Stomach (tissue), 8 donors: ENCODE measurements at regions not wholly inside any gene's neighbourhood (a gene's known extent, or its start where the extent isn't known, plus 50 kb on each side); places are given as distances from the start of the nearest gene placed in this dataset.
"Not testable (repeated sequence)": the region's sequence is repeated elsewhere in the genome, so short reads cannot be mapped to it uniquely, and the experiment has no call there.

ENCODE experiments used
- DNase-seq, 2 donors: peaks; one replicate each; pipeline versions ENCODE4 v3.0.0 to v3.0.0-alpha.2; 2013 to 2019
- H3K27ac ChIP-seq, 5 donors: fragments of 200-600 bp in 4 of 5; sonication (generic) in 4 of 5; one replicate each; pipeline ENCODE4 v1.5.1; 2013 to 2019; ENCODE audit warnings: mild to moderate bottlenecking in 1 of 5, moderate library complexity in 1 of 5
- H3K27me3 ChIP-seq, 3 donors: fragments of 200-600 bp; sonication (generic); one replicate each; pipeline ENCODE4 v1.5.1; 2017 to 2019; ENCODE audit warnings: mixed run types in 1 of 3
- H3K36me3 ChIP-seq, 4 donors: fragments of 200-600 bp; sonication (generic); 1 replicate in 3 of 4; 2 replicates in 1 of 4; pipeline ENCODE4 v1.5.1; 2016 to 2019
- H3K4me1 ChIP-seq, 4 donors: fragments of 200-600 bp; sonication (generic); one replicate each; pipeline ENCODE4 v1.5.1; 2016 to 2019
- H3K4me3 ChIP-seq, 4 donors: fragments of 200-600 bp; sonication (generic) in 3 of 4; one replicate each; pipeline ENCODE4 v1.5.1; 2016 to 2019; ENCODE audit warnings: mild to moderate bottlenecking in 1 of 4
- H3K9me3 ChIP-seq, 4 donors: fragments of 200-600 bp; sonication (generic); one replicate each; pipeline ENCODE4 v1.5.1; 2016 to 2019
- CTCF ChIP-seq, 7 experiments: fragments of 450-650 bp in 4 of 7; fragments of 200-600 bp in 3 of 7; sonication (generic) in 3 of 7; IDR thresholded peaks; one replicate each; pipeline ENCODE4 v1.5.1; 2016 to 2019; ENCODE audit warnings: antibody characterized with exemption in 7 of 7, control low read depth in 2 of 7, mild to moderate bottlenecking in 1 of 7
- EP300 ChIP-seq: sonication (generic); formaldehyde crosslinking; IDR thresholded peaks from one replicate; pipeline ENCODE4 v1.6.1; 2017; ENCODE audit warnings: antibody characterized with exemption
- POLR2A ChIP-seq, 4 donors: fragments of 450-650 bp; IDR thresholded peaks; one replicate each; pipeline ENCODE4 v1.6.1; 2016; ENCODE audit warnings: antibody characterized with exemption in 4 of 4, control low read depth in 2 of 4, mild to moderate bottlenecking in 1 of 4, moderate library complexity in 1 of 4
- POLR2AphosphoS5 ChIP-seq, 3 donors: sonication (generic); formaldehyde crosslinking; IDR thresholded peaks; one replicate each; pipeline ENCODE4 v1.6.1; 2016; ENCODE audit warnings: antibody characterized with exemption in 3 of 3
- WGBS, 5 donors: extraction: QIAGEN DNeasy Blood & Tissue Kit in 3 of 5; methylation state at CpG; one replicate each; pipeline versions ENCODE4 v1.1.5 to v1.1.7; 2013 to 2018; 5-methylcytosine and 5-hydroxymethylcytosine counted together
- intact Hi-C: fragments of 100-400 bp; cut with DNase I; formaldehyde crosslinking; loops from one replicate; pipeline ENCODE4 v1.15.1; 2023; ENCODE audit warnings: low total_unique reads
- donor health status: healthy with polysubstance abuse.
- donor health status: Bipolar disorder and iron deficiency.
- donor health status: healthy.

GRCh38 chr13:82070416-82070815 lies 1729.5 kb upstream of the SPRY2 start:
- Histone ChIP-seq H3K4me1 (no peaks in the 10 kb centered on the region), H3K27me3 (no peaks in the 10 kb centered on the region), H3K9me3 (peaks cover 0 to 6% (median 2%) of the 10 kb centered on the region in 4 donors), H3K4me3 (no peak overlapping the region), H3K36me3 (no peaks in the 10 kb centered on the region), H3K27ac (no peak overlapping the region)
- intact Hi-C loops: no loop called here
- TF ChIP-seq POLR2A (IDR thresholded peaks at IDR 0.05) (no peak), POLR2AphosphoS5 (IDR thresholded peaks at IDR 0.05) (no peak), EP300 (no peak), CTCF (IDR thresholded peaks at IDR 0.05) (no peak)
- DNase-seq: peak in 1 of 2 donors; percentile 4
- WGBS, 5 donors: 11 to 30% (median 23%) methylated on average over 1 of the region's 1 CpG

- intact Hi-C loops: no loop called here
- Histone ChIP-seq H3K27ac (no peak overlapping the region), H3K4me1 (no peaks in the 10 kb centered on the region), H3K27me3 (no peaks in the 10 kb centered on the region), H3K4me3 (no peak overlapping the region), H3K9me3 (no peaks in the 10 kb centered on the region), H3K36me3 (no peaks in the 10 kb centered on the region)
- 59 to 73% (median 62%) methylated on average over 4 of the region's 4 CpGs for WGBS, 5 donors
- TF ChIP-seq POLR2AphosphoS5 (IDR thresholded peaks at IDR 0.05): no peak
- TF ChIP-seq POLR2A (IDR thresholded peaks at IDR 0.05): no peak
- TF ChIP-seq CTCF (IDR thresholded peaks at IDR 0.05): no peak
- no peak for TF ChIP-seq EP300
- no peak for DNase-seq
These were observed 1721.8 kb upstream of the SPRY2 start for GRCh38 chr13:82062772-82063171.

DNA sequence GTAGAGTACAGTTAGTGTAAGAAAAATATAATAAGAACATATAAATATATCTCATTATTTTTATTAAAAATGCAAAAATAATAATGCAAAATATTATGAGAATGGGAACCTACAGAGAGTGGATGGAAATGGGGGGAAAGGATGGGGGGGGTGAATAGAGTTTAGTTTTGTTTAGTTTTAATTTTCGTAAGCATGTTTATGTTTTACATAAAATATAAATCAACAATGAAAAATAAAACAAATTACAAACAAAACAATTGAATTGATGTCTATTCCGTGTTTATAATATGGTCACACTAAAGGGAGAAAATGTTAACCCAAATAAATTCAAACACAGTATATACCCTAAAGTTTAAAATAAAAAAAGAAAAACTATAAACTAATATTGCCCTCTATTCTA lies 1717.4 kb upstream of the SPRY2 start:
- intact Hi-C loops: no loop called here
- Histone ChIP-seq H3K4me3 (no peak overlapping the region), H3K4me1 (no peaks in the 10 kb centered on the region), H3K9me3 (no peaks in the 10 kb centered on the region), H3K27me3 (no peaks in the 10 kb centered on the region), H3K27ac (no peak overlapping the region), H3K36me3 (no peaks in the 10 kb centered on the region)
- TF ChIP-seq CTCF (IDR thresholded peaks at IDR 0.05): no peak
- TF ChIP-seq POLR2AphosphoS5 (IDR thresholded peaks at IDR 0.05): no peak
- no peak for TF ChIP-seq EP300
- TF ChIP-seq POLR2A (IDR thresholded peaks at IDR 0.05): no peak
- 61 to 79% (median 75%) methylated on average over 2 of the region's 2 CpGs for WGBS, 5 donors
- DNase-seq: no peak

DNA sequence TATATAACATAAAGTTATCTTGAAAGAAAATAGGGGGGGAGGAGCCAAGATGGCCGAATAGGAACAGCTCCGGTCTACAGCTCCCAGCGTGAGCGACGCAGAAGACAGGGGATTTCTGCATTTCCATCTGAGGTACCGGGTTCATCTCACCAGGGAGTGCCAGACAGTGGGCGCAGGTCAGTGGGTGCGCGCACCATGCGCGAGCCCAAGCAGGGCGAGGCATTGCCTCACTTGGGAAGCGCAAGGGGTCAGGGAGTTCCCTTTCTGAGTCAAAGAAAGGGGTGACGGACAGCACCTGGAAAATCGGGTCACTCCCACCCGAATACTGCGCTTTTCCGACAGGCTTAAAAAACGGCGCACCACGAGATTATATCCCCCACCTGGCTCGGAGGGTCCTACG lies 1704.4 kb upstream of the SPRY2 start:
- intact Hi-C loops, DNase-seq, H3K27me3 ChIP-seq, H3K27ac ChIP-seq, H3K4me1 ChIP-seq, H3K36me3 ChIP-seq, H3K4me3 ChIP-seq: not testable (repeated sequence)
- WGBS, 5 donors: 91 to 94% (median 93%) methylated on average over 15 to 23 of the region's 23 CpGs
- H3K9me3 ChIP-seq: peaks cover 0 to 25% (median 8%) of the 10 kb centered on the region in 4 donors

DNA sequence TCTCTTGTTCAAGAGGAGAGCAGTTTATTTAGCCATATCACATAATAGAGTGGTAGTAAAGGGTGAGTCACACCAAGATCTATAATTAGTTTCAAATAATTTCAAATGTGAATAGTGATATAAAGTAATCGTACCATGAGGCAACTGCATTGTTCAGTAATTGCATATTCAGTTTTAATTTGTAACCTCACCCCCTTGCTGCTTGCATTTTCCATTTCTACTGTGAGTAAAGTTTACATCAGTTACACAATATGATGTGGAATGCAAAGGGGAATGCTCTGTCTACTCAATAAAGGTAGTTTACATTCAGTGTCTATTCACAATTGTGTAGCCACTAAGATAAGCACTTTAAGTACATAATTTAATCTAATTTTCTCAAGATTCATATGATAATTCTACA lies 1695.7 kb upstream of the SPRY2 start:
- H3K27me3 ChIP-seq: no peaks in the 10 kb centered on the region
- H3K27ac ChIP-seq: no peak overlapping the region
- H3K4me3 ChIP-seq: no peak overlapping the region
- H3K36me3 ChIP-seq: no peaks in the 10 kb centered on the region
- intact Hi-C loops: no loop called here
- no peak for DNase-seq
- 42 to 75% (median 67%) methylated on average over 1 of the region's 1 CpG for WGBS, 5 donors
- no peaks in the 10 kb centered on the region for H3K4me1 ChIP-seq
- peaks cover 0 to 10% (median 0%) of the 10 kb centered on the region in 4 donors for H3K9me3 ChIP-seq
- TF ChIP-seq POLR2A (IDR thresholded peaks at IDR 0.05) (no peak), POLR2AphosphoS5 (IDR thresholded peaks at IDR 0.05) (no peak), EP300 (no peak), CTCF (IDR thresholded peaks at IDR 0.05) (no peak)
